ENCODE measurements at regions not wholly inside any gene's neighbourhood (a gene's known extent, or its start where the extent isn't known, plus 50 kb on each side); places are given as distances from the start of the nearest gene placed in this dataset.

DNA sequence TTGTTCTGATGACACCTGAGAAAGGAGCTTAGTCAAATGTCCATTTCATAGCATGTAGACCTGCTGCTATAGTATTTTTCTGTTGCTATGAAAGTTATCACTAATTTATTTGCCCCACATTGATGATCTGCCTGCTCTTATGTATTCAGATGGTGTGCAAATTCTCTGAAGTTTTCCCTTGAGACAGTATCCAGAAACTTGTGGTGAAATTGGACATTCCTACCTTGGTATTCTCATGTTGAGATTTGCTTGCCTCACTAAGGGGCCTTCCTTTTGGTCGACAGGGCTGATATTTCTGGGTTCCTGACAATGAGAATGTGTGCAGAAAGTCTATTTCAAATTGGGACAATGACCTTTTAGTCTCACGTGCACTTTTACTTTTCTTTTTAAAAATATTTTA, 253.2 kb upstream of the FZD8 start:
- no peaks in the 10 kb centered on the region for H3K27me3 ChIP-seq (replicated peaks; ENCODE audit: control insufficient read depth, insufficient read depth, low read length)
- no peaks in the 10 kb centered on the region for H3K9me3 ChIP-seq (ENCODE audit: control insufficient read depth, low read length)
- no peak overlapping the region for H3K4me3 ChIP-seq (ENCODE audit: low read length)
- H3K4me1 ChIP-seq (ENCODE audit: control insufficient read depth, insufficient read depth, low read length): peaks cover 14% of the 10 kb centered on the region
- peak; percentile 36 for DNase-seq (ENCODE audit: low read depth)
- H3K9ac ChIP-seq (ENCODE audit: low read length): no peak overlapping the region
- no peaks in the 10 kb centered on the region for H3K36me3 ChIP-seq (ENCODE audit: control insufficient read depth, insufficient read depth, low read length, severe bottlenecking)

DNA sequence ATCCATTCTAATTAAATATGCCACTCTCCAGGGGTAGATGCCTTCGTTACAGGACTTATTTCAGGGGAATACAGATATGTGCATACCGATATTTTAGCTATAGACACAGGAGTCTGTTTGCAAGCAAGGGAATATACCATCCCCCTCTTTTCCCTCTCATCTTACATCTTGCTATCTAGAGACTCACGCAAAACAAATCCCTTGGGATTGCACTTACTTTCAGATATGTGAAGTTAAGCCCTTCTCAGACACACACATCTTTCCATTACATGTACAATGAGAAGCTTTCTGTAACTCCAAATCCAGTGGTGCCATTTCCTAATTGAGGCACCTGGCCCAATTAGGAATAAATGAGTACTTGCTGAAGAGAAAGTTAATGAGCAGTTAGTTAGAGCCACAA, 250.4 kb upstream of the FZD8 start:
- H3K36me3 ChIP-seq (ENCODE audit: control insufficient read depth, insufficient read depth, low read length, severe bottlenecking): no peaks in the 10 kb centered on the region
- no peaks in the 10 kb centered on the region for H3K9me3 ChIP-seq (ENCODE audit: control insufficient read depth, low read length)
- no peak for DNase-seq (ENCODE audit: low read depth)

DNA sequence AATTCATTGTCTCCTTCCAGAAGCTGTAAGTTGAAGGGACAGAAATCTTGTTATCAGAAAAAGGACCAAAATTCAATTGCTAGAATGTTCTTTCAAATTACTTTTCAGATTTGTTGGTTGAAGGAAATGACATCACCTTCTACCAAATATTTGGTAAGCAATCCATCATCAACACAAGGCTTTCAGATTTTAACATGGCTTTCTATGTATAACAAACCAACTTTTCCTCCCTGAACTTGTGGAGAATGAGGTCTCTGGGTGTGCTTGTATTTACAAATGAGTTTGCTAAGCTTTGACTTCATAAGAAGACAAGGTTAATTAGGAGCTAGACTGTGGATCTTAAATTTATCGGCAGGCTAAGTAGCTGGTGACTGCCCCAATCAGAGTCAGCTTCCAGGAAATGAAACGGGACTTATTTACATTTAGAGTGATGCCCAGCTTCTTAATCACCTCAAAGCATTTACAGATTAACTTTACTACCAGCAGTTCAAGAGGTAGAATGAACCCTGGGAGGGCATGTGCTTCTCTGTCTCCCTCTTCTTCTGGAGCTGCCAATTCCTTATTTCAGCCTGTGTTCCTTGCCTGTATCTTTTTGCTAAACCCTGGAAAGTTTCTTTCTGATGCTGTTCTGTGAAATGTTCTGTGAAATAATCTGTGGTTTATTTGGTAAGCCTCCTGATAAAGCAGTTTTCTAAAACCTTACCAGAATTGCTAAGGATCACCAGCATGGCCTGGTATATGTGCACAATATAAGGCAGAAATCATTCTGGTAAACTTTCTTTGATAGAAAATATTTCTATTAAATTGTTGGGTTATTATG, 248.8 kb upstream of the FZD8 start:
- H3K9me3 ChIP-seq (ENCODE audit: control insufficient read depth, low read length): no peaks in the 10 kb centered on the region

More for the DNA sequence above, 250.4 kb upstream of the FZD8 start:
- Histone ChIP-seq H3K27me3 (replicated peaks; ENCODE audit: control insufficient read depth, insufficient read depth, low read length) (no peaks in the 10 kb centered on the region), H3K9ac (ENCODE audit: low read length) (no peak overlapping the region), H3K4me1 (ENCODE audit: control insufficient read depth, insufficient read depth, low read length) (peaks cover 14% of the 10 kb centered on the region), H3K4me3 (ENCODE audit: low read length) (no peak overlapping the region)

DNA sequence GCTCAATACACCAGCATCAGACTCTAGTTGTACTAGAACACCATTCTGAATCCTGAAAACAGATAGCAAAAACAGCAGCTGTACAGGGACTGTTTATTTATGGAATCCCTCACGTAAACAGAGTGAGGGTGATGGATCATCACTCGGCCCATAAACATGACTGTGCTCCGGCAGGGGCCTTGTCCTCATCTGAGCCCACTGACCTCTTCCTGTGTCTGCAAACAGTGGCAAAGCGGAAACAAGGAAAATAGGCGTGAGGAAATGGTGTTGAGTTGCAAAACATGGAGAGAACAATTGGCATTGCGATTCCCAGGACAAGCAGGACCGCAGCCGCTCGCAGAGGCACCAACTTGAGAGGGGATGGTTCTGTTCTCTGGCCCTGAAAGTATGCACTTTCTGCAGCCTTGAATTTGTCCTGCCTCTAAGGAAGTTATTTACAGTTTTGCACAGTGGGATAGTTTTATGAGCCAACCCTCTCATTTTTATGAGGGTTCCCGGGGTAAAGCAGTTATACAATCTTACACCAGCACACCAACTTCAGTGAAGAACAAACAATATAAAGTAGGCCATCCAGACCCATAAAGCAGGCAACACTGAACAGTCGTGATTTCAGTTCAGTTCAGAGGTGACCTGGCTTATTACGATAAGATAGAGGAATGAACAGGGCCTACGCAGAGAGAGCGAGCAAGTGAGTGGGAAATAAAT, 248.0 kb upstream of the FZD8 start:
- H3K36me3 ChIP-seq (ENCODE audit: control insufficient read depth, insufficient read depth, low read length, severe bottlenecking): no peaks in the 10 kb centered on the region
- no peak overlapping the region for H3K9ac ChIP-seq (ENCODE audit: low read length)
- no peak for DNase-seq (ENCODE audit: low read depth)
- H3K9me3 ChIP-seq (ENCODE audit: control insufficient read depth, low read length): no peaks in the 10 kb centered on the region
- no peak overlapping the region for H3K4me3 ChIP-seq (ENCODE audit: low read length)
- H3K4me1 ChIP-seq (ENCODE audit: control insufficient read depth, insufficient read depth, low read length): peaks cover under 1% of the 10 kb centered on the region
- H3K27me3 ChIP-seq (replicated peaks; ENCODE audit: control insufficient read depth, insufficient read depth, low read length): no peaks in the 10 kb centered on the region

More for the DNA sequence above, 248.8 kb upstream of the FZD8 start:
- Histone ChIP-seq H3K9ac (ENCODE audit: low read length) (no peak overlapping the region), H3K4me3 (ENCODE audit: low read length) (no peak overlapping the region), H3K27me3 (replicated peaks; ENCODE audit: control insufficient read depth, insufficient read depth, low read length) (no peaks in the 10 kb centered on the region), H3K4me1 (ENCODE audit: control insufficient read depth, insufficient read depth, low read length) (peaks cover 8% of the 10 kb centered on the region), H3K36me3 (ENCODE audit: control insufficient read depth, insufficient read depth, low read length, severe bottlenecking) (no peaks in the 10 kb centered on the region)
- no peak for DNase-seq (ENCODE audit: low read depth)

DNA sequence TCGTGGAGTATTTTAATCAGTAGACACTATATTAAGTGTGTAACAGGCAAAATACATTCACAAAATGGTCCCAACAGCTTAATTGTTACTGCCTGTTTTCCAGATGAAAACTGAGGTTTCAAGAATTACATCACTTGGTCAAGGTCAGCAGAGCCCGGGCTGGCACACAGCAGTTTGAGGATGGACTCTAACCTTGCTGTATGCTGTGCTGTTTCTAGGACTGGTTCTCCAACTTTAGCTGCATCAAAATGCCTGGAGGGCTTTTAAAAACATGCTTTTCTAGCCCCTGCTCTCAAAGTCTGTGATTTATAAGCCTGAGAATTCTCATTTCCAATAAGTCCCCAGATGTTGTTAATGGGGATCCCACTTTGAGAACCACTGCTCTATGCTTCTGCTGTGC, 247.1 kb upstream of the FZD8 start:
- no peaks in the 10 kb centered on the region for H3K36me3 ChIP-seq (ENCODE audit: control insufficient read depth, insufficient read depth, low read length, severe bottlenecking)
- H3K9ac ChIP-seq (ENCODE audit: low read length): no peak overlapping the region
- no peaks in the 10 kb centered on the region for H3K9me3 ChIP-seq (ENCODE audit: control insufficient read depth, low read length)
- no peak overlapping the region for H3K4me3 ChIP-seq (ENCODE audit: low read length)
- no peaks in the 10 kb centered on the region for H3K4me1 ChIP-seq (ENCODE audit: control insufficient read depth, insufficient read depth, low read length)
- no peak for DNase-seq (ENCODE audit: low read depth)
- no peaks in the 10 kb centered on the region for H3K27me3 ChIP-seq (replicated peaks; ENCODE audit: control insufficient read depth, insufficient read depth, low read length)

DNA sequence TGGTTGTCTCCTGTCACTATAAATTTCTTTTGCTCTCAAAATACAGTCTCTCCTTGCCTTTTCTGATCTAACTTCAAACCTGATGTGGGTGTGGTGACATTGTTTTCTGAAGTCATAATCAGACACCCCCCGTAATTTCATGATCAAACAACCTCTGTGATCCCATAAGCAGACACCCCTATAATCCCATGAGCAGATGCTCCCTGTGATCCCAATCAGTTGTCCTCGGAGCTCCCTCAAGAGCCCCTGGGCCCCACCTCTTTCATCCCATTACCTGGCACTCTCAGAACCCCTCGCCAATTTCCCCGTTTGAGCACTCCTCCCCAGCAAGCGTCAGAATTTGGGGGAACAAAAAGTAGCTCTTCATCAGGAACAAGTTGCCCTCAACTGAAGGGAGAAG, 246.3 kb upstream of the FZD8 start:
- no peak for DNase-seq (ENCODE audit: low read depth)
- no peaks in the 10 kb centered on the region for H3K36me3 ChIP-seq (ENCODE audit: control insufficient read depth, insufficient read depth, low read length, severe bottlenecking)

DNA sequence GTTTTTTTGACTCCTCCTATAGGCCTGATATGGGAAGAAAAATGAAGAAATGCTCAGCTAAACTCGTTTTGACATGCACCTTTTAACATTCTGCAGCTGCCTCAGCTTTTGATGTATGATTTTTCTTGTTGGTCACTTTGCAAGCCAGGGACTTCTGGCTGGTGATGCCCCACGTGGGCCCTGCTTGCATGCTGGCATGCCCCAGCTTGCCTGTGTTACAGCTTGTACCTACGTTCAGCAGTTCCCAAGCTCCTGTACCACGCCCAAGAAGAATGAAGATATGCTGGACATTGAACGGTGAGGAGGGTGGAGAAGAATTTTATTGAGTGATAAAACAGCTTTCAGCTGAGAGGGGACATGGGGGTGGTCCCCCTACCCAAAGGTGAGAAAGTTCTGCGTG, 245.6 kb upstream of the FZD8 start:
- Histone ChIP-seq H3K4me1 (ENCODE audit: control insufficient read depth, insufficient read depth, low read length) (no peaks in the 10 kb centered on the region), H3K27me3 (replicated peaks; ENCODE audit: control insufficient read depth, insufficient read depth, low read length) (no peaks in the 10 kb centered on the region)

More for the DNA sequence above, 246.3 kb upstream of the FZD8 start:
- no peaks in the 10 kb centered on the region for H3K27me3 ChIP-seq (replicated peaks; ENCODE audit: control insufficient read depth, insufficient read depth, low read length)
- no peak overlapping the region for H3K4me3 ChIP-seq (ENCODE audit: low read length)
- no peaks in the 10 kb centered on the region for H3K9me3 ChIP-seq (ENCODE audit: control insufficient read depth, low read length)
- H3K9ac ChIP-seq (ENCODE audit: low read length): no peak overlapping the region
- H3K4me1 ChIP-seq (ENCODE audit: control insufficient read depth, insufficient read depth, low read length): no peaks in the 10 kb centered on the region

DNA sequence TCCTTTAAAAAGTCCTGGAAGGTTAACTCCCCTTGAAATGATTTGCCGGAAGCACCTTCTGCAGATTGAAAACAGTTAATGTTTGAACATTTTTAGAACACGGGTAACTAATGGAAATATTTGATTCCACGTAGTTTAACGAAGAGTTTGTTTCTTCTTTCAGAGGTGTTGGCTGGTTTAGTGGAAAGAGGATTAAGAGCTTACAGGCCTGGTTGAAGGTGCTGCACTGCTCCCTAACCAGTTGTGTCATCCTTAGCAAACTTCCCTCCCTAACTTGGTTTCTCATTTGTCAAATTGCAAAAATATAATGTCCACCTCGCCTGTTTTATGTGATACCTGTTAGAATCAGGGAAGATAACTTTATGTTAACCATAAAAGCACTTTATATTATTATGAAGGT, 243.0 kb upstream of the FZD8 start:
- H3K4me3 ChIP-seq (ENCODE audit: low read length): no peak overlapping the region
- no peak for DNase-seq (ENCODE audit: low read depth)
- H3K9me3 ChIP-seq (ENCODE audit: control insufficient read depth, low read length): no peaks in the 10 kb centered on the region
- no peaks in the 10 kb centered on the region for H3K4me1 ChIP-seq (ENCODE audit: control insufficient read depth, insufficient read depth, low read length)
- no peak overlapping the region for H3K9ac ChIP-seq (ENCODE audit: low read length)
- no peaks in the 10 kb centered on the region for H3K27me3 ChIP-seq (replicated peaks; ENCODE audit: control insufficient read depth, insufficient read depth, low read length)
- H3K36me3 ChIP-seq (ENCODE audit: control insufficient read depth, insufficient read depth, low read length, severe bottlenecking): no peaks in the 10 kb centered on the region

More for the DNA sequence above, 245.6 kb upstream of the FZD8 start:
- no peak overlapping the region for H3K9ac ChIP-seq (ENCODE audit: low read length)
- H3K36me3 ChIP-seq (ENCODE audit: control insufficient read depth, insufficient read depth, low read length, severe bottlenecking): no peaks in the 10 kb centered on the region
- no peak overlapping the region for H3K4me3 ChIP-seq (ENCODE audit: low read length)
- no peaks in the 10 kb centered on the region for H3K9me3 ChIP-seq (ENCODE audit: control insufficient read depth, low read length)
- no peak for DNase-seq (ENCODE audit: low read depth)

DNA sequence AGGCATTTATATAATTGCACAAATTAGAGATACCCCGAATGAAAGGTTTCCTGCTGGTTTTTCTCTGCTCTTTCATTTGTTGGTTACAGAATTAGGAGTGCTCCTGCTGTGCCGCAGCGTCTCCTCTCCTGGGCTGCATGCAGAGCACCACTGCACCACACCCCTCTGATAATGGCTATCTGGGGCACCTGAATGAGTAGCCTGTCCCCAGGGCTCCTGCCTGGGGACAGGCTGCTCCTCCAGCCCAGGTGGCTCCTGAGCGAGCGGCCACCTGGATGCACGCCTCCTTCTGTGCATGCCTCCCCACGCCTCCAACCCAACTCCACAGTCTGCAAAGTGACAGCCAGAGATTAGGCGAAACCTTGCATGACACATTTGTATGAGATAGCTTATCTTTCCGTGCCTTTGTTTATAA, 242.6 kb upstream of the FZD8 start:
- H3K36me3 ChIP-seq (ENCODE audit: control insufficient read depth, insufficient read depth, low read length, severe bottlenecking): no peaks in the 10 kb centered on the region
- no peaks in the 10 kb centered on the region for H3K9me3 ChIP-seq (ENCODE audit: control insufficient read depth, low read length)
- H3K4me1 ChIP-seq (ENCODE audit: control insufficient read depth, insufficient read depth, low read length): no peaks in the 10 kb centered on the region
- no peaks in the 10 kb centered on the region for H3K27me3 ChIP-seq (replicated peaks; ENCODE audit: control insufficient read depth, insufficient read depth, low read length)
- no peak overlapping the region for H3K9ac ChIP-seq (ENCODE audit: low read length)
- no peak overlapping the region for H3K4me3 ChIP-seq (ENCODE audit: low read length)
- DNase-seq (ENCODE audit: low read depth): no peak

DNA sequence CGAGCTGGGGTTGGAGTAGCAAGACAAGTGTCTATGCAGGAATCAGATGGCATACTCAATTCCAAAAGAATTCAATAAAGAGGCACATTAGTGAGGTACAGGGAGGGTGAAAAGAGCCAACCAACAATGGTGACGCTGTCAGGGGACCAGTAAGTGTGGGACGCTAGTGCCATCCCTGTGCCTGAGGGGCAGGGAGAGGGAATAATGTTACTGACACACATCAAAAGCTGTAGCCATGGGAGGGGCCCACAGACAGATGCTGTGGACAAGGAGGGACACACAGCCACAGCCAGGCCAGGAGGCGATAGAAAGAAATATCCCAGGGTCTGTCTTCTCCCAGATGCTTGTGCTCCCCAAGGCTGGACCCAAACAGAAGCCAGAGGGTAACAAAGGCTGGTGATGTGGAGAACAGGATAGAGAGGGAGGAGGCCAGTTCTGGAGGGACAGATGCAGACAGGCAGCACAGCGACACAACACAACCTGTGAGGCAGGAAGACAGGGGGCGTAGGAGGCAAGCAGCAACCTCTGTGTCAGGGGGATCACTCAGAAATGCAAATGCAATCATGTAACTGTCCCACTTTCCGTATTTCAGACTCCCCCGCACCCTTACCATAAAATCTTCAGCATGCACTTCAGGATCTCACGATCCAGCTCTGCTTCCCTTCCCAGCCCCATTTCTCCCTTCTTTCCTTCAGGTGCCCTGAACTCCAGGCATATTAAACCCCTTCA, 240.5 kb upstream of the FZD8 start:
- no peak for DNase-seq (ENCODE audit: low read depth)
- Histone ChIP-seq H3K4me3 (ENCODE audit: low read length) (no peak overlapping the region), H3K9ac (ENCODE audit: low read length) (no peak overlapping the region), H3K36me3 (ENCODE audit: control insufficient read depth, insufficient read depth, low read length, severe bottlenecking) (no peaks in the 10 kb centered on the region), H3K4me1 (ENCODE audit: control insufficient read depth, insufficient read depth, low read length) (no peaks in the 10 kb centered on the region), H3K27me3 (replicated peaks; ENCODE audit: control insufficient read depth, insufficient read depth, low read length) (no peaks in the 10 kb centered on the region), H3K9me3 (ENCODE audit: control insufficient read depth, low read length) (no peaks in the 10 kb centered on the region)

DNA sequence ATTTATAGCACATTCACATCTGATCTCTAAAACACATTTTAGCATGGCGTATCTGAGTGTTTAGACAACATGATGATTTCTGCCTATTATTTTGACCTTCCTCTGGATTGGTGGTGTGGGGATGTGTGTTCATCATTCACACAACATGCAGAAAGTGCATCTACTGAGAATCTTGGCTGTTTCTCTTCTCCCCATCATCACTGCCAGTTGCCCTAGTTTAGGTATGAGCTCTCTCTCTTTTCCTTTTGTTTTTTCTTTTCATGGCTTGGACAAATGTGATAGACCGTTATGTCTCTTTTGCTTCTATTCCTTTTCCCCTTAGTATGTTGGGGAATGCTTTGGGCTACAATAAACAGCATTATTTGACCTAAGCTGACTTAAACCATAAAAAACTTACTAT, 239.2 kb upstream of the FZD8 start:
- H3K4me3 ChIP-seq (ENCODE audit: low read length): no peak overlapping the region
- DNase-seq (ENCODE audit: low read depth): no peak
- H3K36me3 ChIP-seq (ENCODE audit: control insufficient read depth, insufficient read depth, low read length, severe bottlenecking): no peaks in the 10 kb centered on the region
- no peaks in the 10 kb centered on the region for H3K9me3 ChIP-seq (ENCODE audit: control insufficient read depth, low read length)
- peaks cover 2% of the 10 kb centered on the region for H3K4me1 ChIP-seq (ENCODE audit: control insufficient read depth, insufficient read depth, low read length)
- H3K9ac ChIP-seq (ENCODE audit: low read length): no peak overlapping the region
- H3K27me3 ChIP-seq (replicated peaks; ENCODE audit: control insufficient read depth, insufficient read depth, low read length): no peaks in the 10 kb centered on the region

All from adipocyte (in vitro differentiated cells).